ENCODE measurements at regions not wholly inside any gene's neighbourhood (a gene's known extent, or its start where the extent isn't known, plus 50 kb on each side); places are given as distances from the start of the nearest gene placed in this dataset.

DNA sequence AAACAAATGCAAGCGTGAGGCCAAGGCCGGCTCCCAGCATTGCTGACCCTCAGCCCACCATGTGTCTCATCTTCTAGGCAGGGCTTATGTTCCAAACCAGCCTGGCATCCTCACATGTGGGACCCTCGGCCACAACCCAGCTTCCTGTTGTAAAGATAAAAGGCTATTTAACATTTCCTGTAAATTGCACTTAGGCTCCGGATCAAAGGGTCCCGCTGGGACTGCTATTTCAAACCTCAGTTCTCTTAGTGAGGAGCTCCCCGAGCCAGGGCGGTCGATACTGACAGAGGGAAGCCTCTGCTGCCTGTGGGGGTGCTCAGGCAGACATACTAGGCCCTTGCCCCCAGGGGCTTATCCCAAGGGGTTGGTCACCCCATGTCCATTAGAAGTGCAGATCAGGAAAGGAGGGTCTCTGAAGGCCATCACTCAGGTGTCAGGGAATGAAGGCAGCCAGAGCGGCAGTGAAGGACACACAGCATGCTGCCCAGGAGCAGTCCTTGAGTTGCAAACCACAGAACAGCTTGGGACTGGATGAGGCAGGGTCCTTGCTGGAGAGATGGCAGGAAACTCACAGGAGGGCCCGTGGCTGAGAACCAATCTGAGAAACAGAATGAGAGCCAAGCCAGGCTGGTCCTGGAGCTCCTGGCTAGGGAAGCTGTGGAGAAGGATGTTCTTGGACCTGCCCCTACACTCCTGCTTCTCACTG lies 239.9 kb downstream of the TLE3 start:
- Mint-ChIP-seq H3K27ac (ENCODE audit: unreplicated experiment) (peak overlapping the region; percentile 78), H3K4me3 (ENCODE audit: unreplicated experiment) (peak overlapping the region; percentile 74), H3K27me3 (ENCODE audit: unreplicated experiment) (peaks cover 7% of the 10 kb centered on the region), H3K36me3 (ENCODE audit: unreplicated experiment) (no peaks in the 10 kb centered on the region), H3K4me1 (ENCODE audit: low read depth, unreplicated experiment) (peaks cover 40% of the 10 kb centered on the region), H3K9me3 (ENCODE audit: unreplicated experiment) (peaks cover 16% of the 10 kb centered on the region)
- DNase-seq: peak; percentile 83
- TF ChIP-seq, protein P1, sequence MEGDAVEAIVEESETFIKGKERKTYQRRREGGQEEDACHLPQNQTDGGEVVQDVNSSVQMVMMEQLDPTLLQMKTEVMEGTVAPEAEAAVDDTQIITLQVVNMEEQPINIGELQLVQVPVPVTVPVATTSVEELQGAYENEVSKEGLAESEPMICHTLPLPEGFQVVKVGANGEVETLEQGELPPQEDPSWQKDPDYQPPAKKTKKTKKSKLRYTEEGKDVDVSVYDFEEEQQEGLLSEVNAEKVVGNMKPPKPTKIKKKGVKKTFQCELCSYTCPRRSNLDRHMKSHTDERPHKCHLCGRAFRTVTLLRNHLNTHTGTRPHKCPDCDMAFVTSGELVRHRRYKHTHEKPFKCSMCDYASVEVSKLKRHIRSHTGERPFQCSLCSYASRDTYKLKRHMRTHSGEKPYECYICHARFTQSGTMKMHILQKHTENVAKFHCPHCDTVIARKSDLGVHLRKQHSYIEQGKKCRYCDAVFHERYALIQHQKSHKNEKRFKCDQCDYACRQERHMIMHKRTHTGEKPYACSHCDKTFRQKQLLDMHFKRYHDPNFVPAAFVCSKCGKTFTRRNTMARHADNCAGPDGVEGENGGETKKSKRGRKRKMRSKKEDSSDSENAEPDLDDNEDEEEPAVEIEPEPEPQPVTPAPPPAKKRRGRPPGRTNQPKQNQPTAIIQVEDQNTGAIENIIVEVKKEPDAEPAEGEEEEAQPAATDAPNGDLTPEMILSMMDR (IDR thresholded peaks at IDR 0.05; ENCODE audit: partially characterized antibody, unreplicated experiment): no peak

DNA sequence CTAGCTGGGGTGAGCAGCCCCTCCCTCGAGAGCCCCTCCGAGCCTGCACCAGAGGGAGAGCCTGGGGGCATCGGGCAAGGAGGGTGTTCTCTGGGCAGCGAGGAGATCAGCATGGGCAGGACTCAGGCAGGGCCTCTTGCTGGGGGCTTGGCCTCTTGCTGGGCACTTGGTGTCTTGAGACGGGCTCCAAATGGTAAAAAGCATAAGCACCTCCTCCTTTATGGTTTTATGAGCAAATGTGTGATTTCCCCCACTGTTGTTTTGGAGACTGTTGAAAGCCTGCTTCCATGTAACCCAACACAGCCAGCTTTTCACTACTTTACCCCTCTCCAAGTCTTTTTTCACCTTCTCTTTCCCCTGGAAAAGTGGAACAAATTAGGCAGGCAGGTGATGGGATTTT lies 239.3 kb downstream of the TLE3 start:
- Mint-ChIP-seq H3K36me3 (ENCODE audit: unreplicated experiment) (no peaks in the 10 kb centered on the region), H3K27ac (ENCODE audit: unreplicated experiment) (no peak overlapping the region), H3K4me1 (ENCODE audit: low read depth, unreplicated experiment) (peaks cover 40% of the 10 kb centered on the region), H3K27me3 (ENCODE audit: unreplicated experiment) (peaks cover 7% of the 10 kb centered on the region), H3K4me3 (ENCODE audit: unreplicated experiment) (no peak overlapping the region), H3K9me3 (ENCODE audit: unreplicated experiment) (peaks cover 13% of the 10 kb centered on the region)
- TF ChIP-seq, protein P1 (IDR thresholded peaks at IDR 0.05; ENCODE audit: partially characterized antibody, unreplicated experiment): no peak
- no peak for DNase-seq

DNA sequence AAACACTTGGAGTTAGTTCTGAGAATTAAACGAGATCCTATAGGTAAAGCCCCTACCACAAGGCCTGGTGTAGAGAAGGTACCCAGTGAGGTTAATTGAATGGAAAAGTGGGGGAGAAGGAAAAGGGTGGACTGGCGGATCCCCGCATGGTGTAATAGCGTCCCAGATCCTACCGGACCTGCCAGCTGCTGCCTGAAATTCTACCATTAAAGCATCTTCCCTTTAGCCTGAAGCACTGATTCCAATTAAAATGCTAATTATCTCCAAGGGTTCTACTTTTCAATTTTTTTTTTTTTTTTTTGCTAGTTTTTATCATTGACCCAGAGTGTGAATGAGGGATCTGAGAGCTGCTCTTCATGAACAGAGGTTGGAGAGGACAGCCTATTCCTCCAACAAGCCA lies 237.9 kb downstream of the TLE3 start:
- Mint-ChIP-seq H3K27me3 (ENCODE audit: unreplicated experiment) (peaks cover 10% of the 10 kb centered on the region), H3K9me3 (ENCODE audit: unreplicated experiment) (peaks cover 13% of the 10 kb centered on the region), H3K27ac (ENCODE audit: unreplicated experiment) (no peak overlapping the region), H3K4me1 (ENCODE audit: low read depth, unreplicated experiment) (peaks cover 40% of the 10 kb centered on the region), H3K36me3 (ENCODE audit: unreplicated experiment) (peaks cover 8% of the 10 kb centered on the region), H3K4me3 (ENCODE audit: unreplicated experiment) (no peak overlapping the region)
- TF ChIP-seq, protein P1 (IDR thresholded peaks at IDR 0.05; ENCODE audit: partially characterized antibody, unreplicated experiment): no peak
- no peak for DNase-seq

DNA sequence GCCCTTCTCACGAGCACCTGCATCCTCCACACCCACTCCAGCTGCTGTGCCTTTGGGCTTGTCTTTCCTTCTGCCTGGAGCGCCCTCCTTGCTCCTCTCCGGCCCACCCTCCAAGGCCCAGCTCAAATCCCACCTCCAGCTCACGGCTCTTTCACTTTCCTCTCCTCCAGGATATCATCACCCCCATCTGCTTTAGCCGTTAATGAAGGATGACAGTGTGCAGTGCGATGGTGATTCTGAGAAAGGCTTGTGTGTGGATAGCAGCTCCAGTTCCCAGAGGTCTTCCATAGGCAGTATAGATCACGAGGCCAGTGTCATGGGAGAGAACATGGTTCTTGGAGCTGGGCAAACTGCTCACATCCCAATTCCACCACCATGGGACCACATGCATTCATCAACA lies 237.4 kb downstream of the TLE3 start:
- Mint-ChIP-seq H3K4me3 (ENCODE audit: unreplicated experiment) (no peak overlapping the region), H3K27ac (ENCODE audit: unreplicated experiment) (no peak overlapping the region), H3K27me3 (ENCODE audit: unreplicated experiment) (peaks cover 8% of the 10 kb centered on the region), H3K9me3 (ENCODE audit: unreplicated experiment) (peaks cover 11% of the 10 kb centered on the region), H3K4me1 (ENCODE audit: low read depth, unreplicated experiment) (peaks cover 40% of the 10 kb centered on the region), H3K36me3 (ENCODE audit: unreplicated experiment) (peaks cover 11% of the 10 kb centered on the region)
- TF ChIP-seq, protein P1 (IDR thresholded peaks at IDR 0.05; ENCODE audit: partially characterized antibody, unreplicated experiment): no peak
- DNase-seq: no peak

DNA sequence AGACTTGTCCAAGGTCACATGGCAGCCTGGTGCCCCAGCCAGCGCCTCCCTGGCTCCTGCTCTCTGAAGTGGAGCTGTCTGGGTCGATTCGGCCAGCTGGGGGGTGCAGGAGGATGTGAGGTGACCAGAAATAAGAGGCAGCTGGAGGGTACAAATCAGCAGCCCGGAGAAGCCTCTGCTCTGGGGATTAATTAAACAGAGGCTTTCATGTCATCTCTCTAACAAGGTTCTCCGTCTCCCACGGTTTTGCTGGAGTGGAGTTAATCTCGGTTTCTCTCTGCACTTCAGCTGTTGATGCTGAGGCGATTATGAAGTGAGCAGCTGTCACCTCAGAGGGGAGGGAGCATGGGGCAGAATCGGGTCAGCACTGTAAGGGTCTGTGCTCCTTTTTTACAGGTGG lies 236.8 kb downstream of the TLE3 start:
- Mint-ChIP-seq H3K36me3 (ENCODE audit: unreplicated experiment) (peaks cover 11% of the 10 kb centered on the region), H3K4me1 (ENCODE audit: low read depth, unreplicated experiment) (peaks cover 37% of the 10 kb centered on the region), H3K27ac (ENCODE audit: unreplicated experiment) (no peak overlapping the region), H3K4me3 (ENCODE audit: unreplicated experiment) (no peak overlapping the region), H3K9me3 (ENCODE audit: unreplicated experiment) (peaks cover 11% of the 10 kb centered on the region), H3K27me3 (ENCODE audit: unreplicated experiment) (peaks cover 7% of the 10 kb centered on the region)
- TF ChIP-seq, protein P1 (IDR thresholded peaks at IDR 0.05; ENCODE audit: partially characterized antibody, unreplicated experiment): no peak
- no peak for DNase-seq

Data from glutamatergic neuron (in vitro differentiated cells).